ENCODE measurements at regions not wholly inside any gene's neighbourhood (a gene's known extent, or its start where the extent isn't known, plus 50 kb on each side); places are given as distances from the start of the nearest gene placed in this dataset.

GRCh38 chr21:28226563-28226962, 766.1 kb downstream of the LTN1 start:
- no peaks in the 10 kb centered on the region for H3K36me3 Mint-ChIP-seq

GRCh38 chr21:28224191-28224726, 768.4 kb downstream of the LTN1 start:
- peaks cover 0 to 3% (median 0%) of the 10 kb centered on the region in 11 donors for H3K9me3 Mint-ChIP-seq
- Histone ChIP-seq H3K27ac (ENCODE audit: low read depth, low read length) (no peak overlapping the region), H3K36me3 (ENCODE audit: control insufficient read depth in 2 of 3, insufficient read depth in 3 of 3, low read length in 3 of 3) (no peaks in the 10 kb centered on the region), H3K9me3 (ENCODE audit: control insufficient read depth in 2 of 3, low read length in 3 of 3) (no peaks in the 10 kb centered on the region), H3K4me1 (ENCODE audit: control insufficient read depth in 2 of 2, insufficient read depth in 2 of 2, low read length in 2 of 2) (no peaks in the 10 kb centered on the region), H3K27me3 (ENCODE audit: control insufficient read depth in 2 of 2, insufficient read depth in 2 of 2, low read length in 2 of 2) (no peaks in the 10 kb centered on the region), H3K4me3 (ENCODE audit: low read length) (no peak overlapping the region)
- H3K4me3 Mint-ChIP-seq, result no peak overlapping the region
- no peaks in the 10 kb centered on the region for H3K4me1 Mint-ChIP-seq
- no peak for DNase-seq
- H3K27ac Mint-ChIP-seq, result no peak overlapping the region
- intact Hi-C loops (cut with micrococcal nuclease), result loop anchor here in 1 of 2 donors (10.0 kb wide), 1 partner anchor 49 kb away; no protein-coding TSS in a partner anchor
- ATAC-seq, result no peak
- H3K36me3 Mint-ChIP-seq, result no peaks in the 10 kb centered on the region
- ChIA-PET POLR2A (no interaction called here), CTCF (no interaction called here)
- H3K27me3 Mint-ChIP-seq, result peaks cover 0 to 4% (median 0%) of the 10 kb centered on the region in 5 donors

More at GRCh38 chr21:28226563-28226962, 766.1 kb downstream of the LTN1 start:
- Histone ChIP-seq H3K27ac (ENCODE audit: low read depth, low read length) (no peak overlapping the region), H3K4me1 (ENCODE audit: control insufficient read depth in 2 of 2, insufficient read depth in 2 of 2, low read length in 2 of 2) (no peaks in the 10 kb centered on the region), H3K36me3 (ENCODE audit: control insufficient read depth in 2 of 3, insufficient read depth in 3 of 3, low read length in 3 of 3) (no peaks in the 10 kb centered on the region), H3K4me3 (ENCODE audit: low read length) (no peak overlapping the region), H3K9me3 (ENCODE audit: control insufficient read depth in 2 of 3, low read length in 3 of 3) (no peaks in the 10 kb centered on the region), H3K27me3 (ENCODE audit: control insufficient read depth in 2 of 2, insufficient read depth in 2 of 2, low read length in 2 of 2) (no peaks in the 10 kb centered on the region)
- ATAC-seq (no peak), DNase-seq (no peak)
- intact Hi-C loops (cut with micrococcal nuclease), result loop anchor here in 1 of 2 donors (10.0 kb wide), 1 partner anchor 52 kb away; no protein-coding TSS in a partner anchor
- peaks cover 0 to 1% (median 0%) of the 10 kb centered on the region in 7 donors for H3K4me1 Mint-ChIP-seq
- H3K27ac Mint-ChIP-seq, result no peak overlapping the region
- H3K4me3 Mint-ChIP-seq, result no peak overlapping the region
- peaks cover 0 to 4% (median 0%) of the 10 kb centered on the region in 5 donors for H3K27me3 Mint-ChIP-seq
- POLR2A ChIA-PET, result no interaction called here
- no peaks in the 10 kb centered on the region for H3K9me3 Mint-ChIP-seq
- CTCF ChIA-PET, result no interaction called here

- Mint-ChIP-seq H3K27me3 (peaks cover 0 to under 1% (median 0%) of the 10 kb centered on the region in 5 donors), H3K27ac (no peak overlapping the region), H3K36me3 (no peaks in the 10 kb centered on the region), H3K9me3 (peaks cover 0 to 3% (median 0%) of the 10 kb centered on the region in 11 donors), H3K4me3 (no peak overlapping the region), H3K4me1 (no peaks in the 10 kb centered on the region)
- Histone ChIP-seq H3K36me3 (ENCODE audit: control insufficient read depth in 2 of 3, insufficient read depth in 3 of 3, low read length in 3 of 3) (no peaks in the 10 kb centered on the region), H3K4me3 (ENCODE audit: low read length) (no peak overlapping the region), H3K4me1 (ENCODE audit: control insufficient read depth in 2 of 2, insufficient read depth in 2 of 2, low read length in 2 of 2) (no peaks in the 10 kb centered on the region), H3K27ac (ENCODE audit: low read depth, low read length) (no peak overlapping the region), H3K9me3 (ENCODE audit: control insufficient read depth in 2 of 3, low read length in 3 of 3) (no peaks in the 10 kb centered on the region), H3K27me3 (ENCODE audit: control insufficient read depth in 2 of 2, insufficient read depth in 2 of 2, low read length in 2 of 2) (no peaks in the 10 kb centered on the region)
- CTCF ChIA-PET, result no interaction called here
- intact Hi-C loops (cut with micrococcal nuclease), result loop anchor here in 1 of 2 donors (10.0 kb wide), 1 partner anchor 47 kb away; no protein-coding TSS in a partner anchor
- DNase-seq (no peak), ATAC-seq (no peak)
- POLR2A ChIA-PET, result no interaction called here
Observed at GRCh38 chr21:28221984-28222383, 770.7 kb downstream of the LTN1 start.

GRCh38 chr21:28220680-28221079, 772.0 kb downstream of the LTN1 start:
- POLR2A ChIA-PET, result no interaction called here
- H3K4me1 ChIP-seq (ENCODE audit: control insufficient read depth in 2 of 2, insufficient read depth in 2 of 2, low read length in 2 of 2), result no peaks in the 10 kb centered on the region
- no peak overlapping the region for H3K27ac ChIP-seq (ENCODE audit: low read depth, low read length)
- H3K4me1 Mint-ChIP-seq, result no peaks in the 10 kb centered on the region
- CTCF ChIA-PET, result no interaction called here
- no peak for ATAC-seq
- H3K4me3 ChIP-seq (ENCODE audit: low read length), result no peak overlapping the region
- intact Hi-C loops (cut with micrococcal nuclease), result loop anchor here in 1 of 2 donors (10.0 kb wide), 1 partner anchor 46 kb away; no protein-coding TSS in a partner anchor
- no peak for DNase-seq
- no peaks in the 10 kb centered on the region for H3K27me3 Mint-ChIP-seq
- H3K4me3 Mint-ChIP-seq, result no peak overlapping the region
- peaks cover 0 to 3% (median 0%) of the 10 kb centered on the region in 11 donors for H3K9me3 Mint-ChIP-seq
- H3K9me3 ChIP-seq (ENCODE audit: control insufficient read depth in 2 of 3, low read length in 3 of 3), result no peaks in the 10 kb centered on the region
- no peaks in the 10 kb centered on the region for H3K27me3 ChIP-seq (ENCODE audit: control insufficient read depth in 2 of 2, insufficient read depth in 2 of 2, low read length in 2 of 2)
- H3K36me3 Mint-ChIP-seq, result no peaks in the 10 kb centered on the region
- H3K27ac Mint-ChIP-seq, result no peak overlapping the region
- no peaks in the 10 kb centered on the region for H3K36me3 ChIP-seq (ENCODE audit: control insufficient read depth in 2 of 3, insufficient read depth in 3 of 3, low read length in 3 of 3)

GRCh38 chr21:28216976-28217523, 775.6 kb downstream of the LTN1 start:
- intact Hi-C loops (cut with micrococcal nuclease), result no loop called here
- Histone ChIP-seq H3K4me1 (ENCODE audit: control insufficient read depth in 2 of 2, insufficient read depth in 2 of 2, low read length in 2 of 2) (no peaks in the 10 kb centered on the region), H3K27ac (ENCODE audit: low read depth, low read length) (no peak overlapping the region), H3K36me3 (ENCODE audit: control insufficient read depth in 2 of 3, insufficient read depth in 3 of 3, low read length in 3 of 3) (no peaks in the 10 kb centered on the region), H3K27me3 (ENCODE audit: control insufficient read depth in 2 of 2, insufficient read depth in 2 of 2, low read length in 2 of 2) (no peaks in the 10 kb centered on the region), H3K9me3 (ENCODE audit: control insufficient read depth in 2 of 3, low read length in 3 of 3) (no peaks in the 10 kb centered on the region), H3K4me3 (ENCODE audit: low read length) (no peak overlapping the region)
- H3K36me3 Mint-ChIP-seq, result no peaks in the 10 kb centered on the region
- H3K27me3 Mint-ChIP-seq, result no peaks in the 10 kb centered on the region
- ChIA-PET POLR2A (interaction anchor here (0.7 kb wide), 1 partner anchor 95 kb away, joined by 9 read pairs; no protein-coding TSS in a partner anchor), CTCF (no interaction called here)
- no peak overlapping the region for H3K27ac Mint-ChIP-seq
- H3K9me3 Mint-ChIP-seq, result peaks cover 0 to 3% (median 0%) of the 10 kb centered on the region in 11 donors
- H3K4me1 Mint-ChIP-seq, result no peaks in the 10 kb centered on the region
- ATAC-seq (no peak), DNase-seq (no peak)
- no peak overlapping the region for H3K4me3 Mint-ChIP-seq

- ATAC-seq (no peak), DNase-seq (no peak)
- H3K9me3 ChIP-seq (ENCODE audit: control insufficient read depth in 2 of 3, low read length in 3 of 3), result no peaks in the 10 kb centered on the region
- Mint-ChIP-seq H3K4me1 (no peaks in the 10 kb centered on the region), H3K9me3 (peaks cover 0 to 3% (median 0%) of the 10 kb centered on the region in 11 donors), H3K36me3 (no peaks in the 10 kb centered on the region), H3K27ac (no peak overlapping the region), H3K4me3 (no peak overlapping the region), H3K27me3 (no peaks in the 10 kb centered on the region)
- no peak overlapping the region for H3K4me3 ChIP-seq (ENCODE audit: low read length)
- intact Hi-C loops (cut with micrococcal nuclease), result no loop called here
- H3K27ac ChIP-seq (ENCODE audit: low read depth, low read length), result no peak overlapping the region
- ChIA-PET CTCF (interaction anchor here (0.5 kb wide), 1 partner anchor 9 kb away, joined by 3 read pairs; no protein-coding TSS in a partner anchor), POLR2A (no interaction called here)
- no peaks in the 10 kb centered on the region for H3K36me3 ChIP-seq (ENCODE audit: control insufficient read depth in 2 of 3, insufficient read depth in 3 of 3, low read length in 3 of 3)
- no peaks in the 10 kb centered on the region for H3K4me1 ChIP-seq (ENCODE audit: control insufficient read depth in 2 of 2, insufficient read depth in 2 of 2, low read length in 2 of 2)
- H3K27me3 ChIP-seq (ENCODE audit: control insufficient read depth in 2 of 2, insufficient read depth in 2 of 2, low read length in 2 of 2), result no peaks in the 10 kb centered on the region
Observed at GRCh38 chr21:28215214-28215954, 777.3 kb downstream of the LTN1 start.
